Spleen (tissue), 11 donors: ENCODE measurements at regions not wholly inside any gene's neighbourhood (a gene's known extent, or its start where the extent isn't known, plus 50 kb on each side); places are given as distances from the start of the nearest gene placed in this dataset.

Experiments used
- DNase-seq: peaks from one replicate; pipeline ENCODE4 v3.0.0-alpha.2; 2020
- H3K27ac ChIP-seq, 8 donors: fragments of 200-600 bp; sonication (generic) in 7 of 8; 1 replicate in 4 of 8; 2 replicates in 4 of 8; pipeline versions ENCODE4 v1.5.0 to v1.8.0; 2016 to 2021; ENCODE audit warnings: inconsistent platforms in 4 of 8, mild to moderate bottlenecking in 4 of 8, moderate library complexity in 1 of 8
- H3K27me3 ChIP-seq, 7 donors: fragments of 200-600 bp; sonication (generic) in 6 of 7; replicated peaks in 1 of 7; 1 replicate in 4 of 7; 2 replicates in 3 of 7; pipeline versions ENCODE4 v1.5.0 to v1.8.0; 2016 to 2021; ENCODE audit warnings: inconsistent platforms in 3 of 7, mild to moderate bottlenecking in 1 of 7
- H3K36me3 ChIP-seq, 6 donors: fragments of 200-600 bp; sonication (generic) in 5 of 6; 1 replicate in 4 of 6; 2 replicates in 2 of 6; pipeline versions ENCODE4 v1.5.0 to v1.8.0; 2016 to 2021; ENCODE audit warnings: inconsistent platforms in 2 of 6
- H3K4me1 ChIP-seq, 6 donors: fragments of 200-600 bp; sonication (generic) in 5 of 6; 1 replicate in 3 of 6; 2 replicates in 3 of 6; pipeline versions ENCODE4 v1.5.0 to v1.8.0; 2016 to 2021; ENCODE audit warnings: inconsistent platforms in 3 of 6
- H3K4me3 ChIP-seq, 8 donors: fragments of 200-600 bp; sonication (generic) in 7 of 8; 1 replicate in 4 of 8; 2 replicates in 4 of 8; pipeline versions ENCODE4 v1.5.0 to v1.8.0; 2016 to 2021; ENCODE audit warnings: inconsistent platforms in 4 of 8, mild to moderate bottlenecking in 4 of 8, moderate library complexity in 2 of 8
- H3K9me3 ChIP-seq, 8 donors: fragments of 200-600 bp; sonication (generic) in 7 of 8; 1 replicate in 4 of 8; 2 replicates in 4 of 8; pipeline versions ENCODE4 v1.5.0 to v1.8.0; 2016 to 2021; ENCODE audit warnings: inconsistent platforms in 4 of 8
- CTCF ChIP-seq, 11 experiments: fragments of 200-600 bp in 7 of 11; fragments of 450-650 bp in 4 of 11; sonication (generic) in 4 of 11; IDR thresholded peaks in 8 of 11; conservative IDR thresholded peaks in 3 of 11; 1 replicate in 7 of 11; 2 replicates in 4 of 11; pipeline versions ENCODE4 v1.4.0 to v1.8.0; 2016 to 2021; ENCODE audit warnings: antibody characterized with exemption in 11 of 11, inconsistent platforms in 4 of 11, mild to moderate bottlenecking in 1 of 11
- POLR2A ChIP-seq, 3 donors: fragments of 450-650 bp; IDR thresholded peaks; one replicate each; pipeline ENCODE4 v1.5.1; 2017; ENCODE audit warnings: antibody characterized with exemption in 3 of 3, mild to moderate bottlenecking in 1 of 3
- POLR2AphosphoS5 ChIP-seq, 3 donors: sonication (generic); formaldehyde crosslinking; IDR thresholded peaks; one replicate each; pipeline ENCODE4 v1.5.1; 2017; ENCODE audit warnings: antibody characterized with exemption in 3 of 3
- WGBS, 5 donors: extraction: QIAGEN DNeasy Blood & Tissue Kit in 3 of 5; methylation state at CpG; one replicate each; pipeline versions ENCODE4 v1.1.5 to v1.1.7; 2013 to 2018; 5-methylcytosine and 5-hydroxymethylcytosine counted together
- intact Hi-C: fragments of 100-400 bp; cut with DNase I; formaldehyde crosslinking; loops from one replicate; pipeline ENCODE4 v1.15.0; 2023; ENCODE audit warnings: low total_unique reads
- donor health status: healthy with polysubstance abuse.
- donor health status: DM: no; HTN: no; CAD: no; lungs with moderate emphysema.
- donor health status: DM: no; HTN: no; CAD: no.
- donor health status: Bipolar disorder and iron deficiency.
- donor health status: healthy.
- donor health status: DM: no; HTN: no; CAD: no.
- donor health status: DM: yes; HTN: yes; CAD: no.

- WGBS, 5 donors: 46 to 57% (median 48%) methylated on average over 5 of the region's 5 CpGs
- no peaks in the 10 kb centered on the region for H3K27me3 ChIP-seq
- intact Hi-C loops: no loop called here
- H3K4me1 ChIP-seq: peaks cover 3 to 81% (median 27%) of the 10 kb centered on the region in 6 donors
- TF ChIP-seq POLR2AphosphoS5 (IDR thresholded peaks at IDR 0.05) (no peak), CTCF (IDR thresholded peaks at IDR 0.05 in 8 of 11, conservative IDR thresholded peaks at IDR 0.05 in 3 of 11) (no peak), POLR2A (IDR thresholded peaks at IDR 0.05) (no peak)
- H3K27ac ChIP-seq: peak overlapping the region in 6 of 8 donors; percentile 10 to 59 (median 33)
- H3K9me3 ChIP-seq: no peaks in the 10 kb centered on the region
- H3K36me3 ChIP-seq: no peaks in the 10 kb centered on the region
- peak overlapping the region in 1 of 8 donors; percentile 17 for H3K4me3 ChIP-seq
- no peak for DNase-seq
Observed at GRCh38 chr1:198919667-198920398, 281.0 kb downstream of the PTPRC start.

GRCh38 chr1:198922638-198923430 is 284.0 kb downstream of the PTPRC start:
- no peak for DNase-seq

GRCh38 chr1:198923993-198924392 is 285.2 kb downstream of the PTPRC start:
- peak overlapping the region in 7 of 8 donors; percentile 24 to 75 (median 65) for H3K27ac ChIP-seq
- H3K27me3 ChIP-seq: no peaks in the 10 kb centered on the region
- no peaks in the 10 kb centered on the region for H3K9me3 ChIP-seq
- H3K4me1 ChIP-seq: peaks cover 3 to 96% (median 32%) of the 10 kb centered on the region in 6 donors
- no peak for DNase-seq
- 65 to 83% (median 74%) methylated on average over 1 of the region's 1 CpG for WGBS, 5 donors
- no peak for TF ChIP-seq POLR2AphosphoS5 (IDR thresholded peaks at IDR 0.05)
- intact Hi-C loops: no loop called here
- no peaks in the 10 kb centered on the region for H3K36me3 ChIP-seq
- no peak overlapping the region for H3K4me3 ChIP-seq

More at GRCh38 chr1:198922638-198923430, 284.0 kb downstream of the PTPRC start:
- intact Hi-C loops: no loop called here
- no peaks in the 10 kb centered on the region for H3K27me3 ChIP-seq
- peak overlapping the region in 7 of 8 donors; percentile 24 to 75 (median 65) for H3K27ac ChIP-seq
- no peak for TF ChIP-seq CTCF (IDR thresholded peaks at IDR 0.05 in 8 of 11, conservative IDR thresholded peaks at IDR 0.05 in 3 of 11)
- TF ChIP-seq POLR2A (IDR thresholded peaks at IDR 0.05): no peak
- TF ChIP-seq POLR2AphosphoS5 (IDR thresholded peaks at IDR 0.05): no peak
- WGBS, 5 donors: 57 to 67% (median 64%) methylated on average over 5 of the region's 5 CpGs
- peaks cover 3 to 96% (median 29%) of the 10 kb centered on the region in 6 donors for H3K4me1 ChIP-seq
- H3K36me3 ChIP-seq: no peaks in the 10 kb centered on the region
- no peaks in the 10 kb centered on the region for H3K9me3 ChIP-seq
- H3K4me3 ChIP-seq: no peak overlapping the region

GRCh38 chr1:198925567-198925966 is 286.7 kb downstream of the PTPRC start:
- Histone ChIP-seq H3K4me3 (no peak overlapping the region), H3K9me3 (no peaks in the 10 kb centered on the region), H3K36me3 (no peaks in the 10 kb centered on the region), H3K27me3 (no peaks in the 10 kb centered on the region), H3K27ac (peak overlapping the region in 4 of 8 donors; percentile 0 to 74 (median 2)), H3K4me1 (peaks cover 0 to 96% (median 37%) of the 10 kb centered on the region in 6 donors)
- no peak for DNase-seq
- intact Hi-C loops: no loop called here
- TF ChIP-seq POLR2AphosphoS5 (IDR thresholded peaks at IDR 0.05): no peak
- TF ChIP-seq POLR2A (IDR thresholded peaks at IDR 0.05): no peak
- no peak for TF ChIP-seq CTCF (IDR thresholded peaks at IDR 0.05 in 8 of 11, conservative IDR thresholded peaks at IDR 0.05 in 3 of 11)
